GM12864 (cell line): ENCODE measurements at regions not wholly inside any gene's neighbourhood (a gene's known extent, or its start where the extent isn't known, plus 50 kb on each side); places are given as distances from the start of the nearest gene placed in this dataset.

Experiments used
- DNase-seq: peaks from one replicate; pipeline ENCODE4 v3.0.0-alpha.2; 2011; ENCODE audit warnings: low read depth
- H3K4me3 ChIP-seq: 2 replicates; pipeline ENCODE4 v1.5.1; 2011; ENCODE audit warnings: mild to moderate bottlenecking, low read depth, low read length, control low read depth
- TF ChIP-seq, protein P1 (sequence below): IDR thresholded peaks from 2 replicates; pipeline ENCODE4 v1.5.1; 2011; ENCODE audit warnings: low read depth, mild to moderate bottlenecking, moderate library complexity, low read length, control low read depth, inconsistent platforms; ENCODE audit errors: missing control alignments

DNA sequence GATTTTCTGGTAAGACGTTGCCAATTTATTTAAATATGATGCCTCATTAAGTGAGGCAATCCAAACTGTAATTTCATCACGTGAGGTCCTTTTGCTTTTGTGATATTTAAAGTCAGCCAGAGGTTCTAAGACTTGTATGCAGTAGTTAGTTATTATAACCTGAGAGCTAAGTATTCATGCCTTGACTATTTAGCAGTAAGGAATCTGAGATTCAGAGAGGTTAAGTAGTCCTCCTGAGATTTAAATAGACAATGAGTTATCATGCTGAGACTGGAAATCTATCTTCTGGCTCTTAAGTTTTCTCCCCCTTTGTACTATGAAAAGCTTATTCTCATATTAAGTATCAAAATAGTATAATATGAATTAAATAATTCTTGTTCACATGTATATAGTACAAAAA is 158.0 kb downstream of the UTRN start:
- DNase-seq = no peak
- H3K4me3 ChIP-seq = no peak overlapping the region
- TF ChIP-seq, protein P1, sequence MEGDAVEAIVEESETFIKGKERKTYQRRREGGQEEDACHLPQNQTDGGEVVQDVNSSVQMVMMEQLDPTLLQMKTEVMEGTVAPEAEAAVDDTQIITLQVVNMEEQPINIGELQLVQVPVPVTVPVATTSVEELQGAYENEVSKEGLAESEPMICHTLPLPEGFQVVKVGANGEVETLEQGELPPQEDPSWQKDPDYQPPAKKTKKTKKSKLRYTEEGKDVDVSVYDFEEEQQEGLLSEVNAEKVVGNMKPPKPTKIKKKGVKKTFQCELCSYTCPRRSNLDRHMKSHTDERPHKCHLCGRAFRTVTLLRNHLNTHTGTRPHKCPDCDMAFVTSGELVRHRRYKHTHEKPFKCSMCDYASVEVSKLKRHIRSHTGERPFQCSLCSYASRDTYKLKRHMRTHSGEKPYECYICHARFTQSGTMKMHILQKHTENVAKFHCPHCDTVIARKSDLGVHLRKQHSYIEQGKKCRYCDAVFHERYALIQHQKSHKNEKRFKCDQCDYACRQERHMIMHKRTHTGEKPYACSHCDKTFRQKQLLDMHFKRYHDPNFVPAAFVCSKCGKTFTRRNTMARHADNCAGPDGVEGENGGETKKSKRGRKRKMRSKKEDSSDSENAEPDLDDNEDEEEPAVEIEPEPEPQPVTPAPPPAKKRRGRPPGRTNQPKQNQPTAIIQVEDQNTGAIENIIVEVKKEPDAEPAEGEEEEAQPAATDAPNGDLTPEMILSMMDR = no peak

DNA sequence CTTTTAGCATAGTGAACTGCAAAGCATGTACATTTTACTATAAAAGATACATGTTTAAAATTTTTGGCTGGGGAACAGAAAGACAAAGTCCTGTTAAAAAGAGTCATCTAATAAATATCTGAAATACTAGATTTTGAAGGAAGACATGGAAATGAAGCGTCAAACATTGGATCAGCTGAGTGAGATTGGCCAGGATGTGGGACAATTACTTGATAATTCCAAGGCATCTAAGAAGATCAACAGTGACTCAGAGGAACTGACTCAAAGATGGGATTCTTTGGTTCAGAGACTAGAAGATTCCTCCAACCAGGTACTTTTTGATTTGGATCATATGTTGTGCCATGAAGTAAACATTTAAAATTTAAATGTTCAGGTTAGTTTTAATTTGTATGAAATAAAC is 162.3 kb downstream of the UTRN start:
- TF ChIP-seq, protein P1 = no peak
- no peak for DNase-seq
- H3K4me3 ChIP-seq = no peak overlapping the region

DNA sequence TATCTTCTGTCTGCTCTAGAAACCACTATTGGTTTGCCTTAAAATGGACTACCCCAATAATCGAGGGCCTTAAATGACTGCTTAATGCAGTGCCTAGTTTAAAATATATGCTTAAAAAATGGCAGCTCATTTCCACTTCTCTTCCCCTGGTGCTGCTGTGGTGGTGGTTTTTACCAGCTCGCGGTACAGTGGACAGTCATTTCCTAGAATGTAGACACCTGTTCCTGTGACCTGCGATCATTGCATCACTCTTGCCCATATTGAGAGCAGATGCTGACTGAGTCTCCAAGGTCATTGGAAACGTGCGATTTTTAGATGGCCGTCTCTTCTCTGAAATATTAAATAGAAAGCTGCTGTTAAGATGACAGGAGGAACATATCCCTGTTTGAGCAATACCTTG is 164.1 kb downstream of the UTRN start:
- TF ChIP-seq, protein P1 = no peak
- DNase-seq = no peak
- H3K4me3 ChIP-seq = no peak overlapping the region

DNA sequence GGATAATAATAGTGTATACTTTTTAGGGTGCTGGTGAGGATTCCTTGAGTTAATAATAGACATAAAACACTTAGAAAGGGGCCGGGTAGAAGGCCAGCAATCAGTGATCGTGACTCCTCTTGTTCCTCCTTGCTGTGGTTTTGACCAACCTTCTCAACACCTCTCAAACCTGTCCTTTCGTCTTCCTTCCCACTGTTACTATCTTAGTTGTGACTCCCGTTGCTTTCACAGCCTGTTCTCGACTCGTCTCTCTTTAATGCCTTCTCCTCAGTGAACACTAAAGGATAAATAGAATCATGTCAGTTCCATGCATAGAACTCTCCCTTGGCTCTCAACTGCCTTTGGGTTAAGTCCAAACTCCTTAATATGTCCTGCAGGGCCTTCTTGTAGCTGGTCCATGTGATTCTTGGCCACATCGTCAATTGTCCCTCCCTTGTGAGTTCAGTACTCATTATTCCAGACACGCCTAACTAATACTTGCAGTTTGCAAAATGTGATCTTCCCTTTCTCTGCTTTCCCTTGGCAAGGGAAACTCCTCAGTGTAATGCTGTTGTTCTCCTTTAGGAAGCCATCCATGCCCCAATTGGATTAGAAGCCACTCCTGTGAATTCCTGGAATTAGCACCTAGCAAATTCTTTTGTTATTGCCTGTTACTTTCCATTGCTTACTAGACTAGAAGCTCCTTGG is 164.9 kb downstream of the UTRN start:
- no peak for DNase-seq
- H3K4me3 ChIP-seq = no peak overlapping the region
- TF ChIP-seq, protein P1 = no peak

DNA sequence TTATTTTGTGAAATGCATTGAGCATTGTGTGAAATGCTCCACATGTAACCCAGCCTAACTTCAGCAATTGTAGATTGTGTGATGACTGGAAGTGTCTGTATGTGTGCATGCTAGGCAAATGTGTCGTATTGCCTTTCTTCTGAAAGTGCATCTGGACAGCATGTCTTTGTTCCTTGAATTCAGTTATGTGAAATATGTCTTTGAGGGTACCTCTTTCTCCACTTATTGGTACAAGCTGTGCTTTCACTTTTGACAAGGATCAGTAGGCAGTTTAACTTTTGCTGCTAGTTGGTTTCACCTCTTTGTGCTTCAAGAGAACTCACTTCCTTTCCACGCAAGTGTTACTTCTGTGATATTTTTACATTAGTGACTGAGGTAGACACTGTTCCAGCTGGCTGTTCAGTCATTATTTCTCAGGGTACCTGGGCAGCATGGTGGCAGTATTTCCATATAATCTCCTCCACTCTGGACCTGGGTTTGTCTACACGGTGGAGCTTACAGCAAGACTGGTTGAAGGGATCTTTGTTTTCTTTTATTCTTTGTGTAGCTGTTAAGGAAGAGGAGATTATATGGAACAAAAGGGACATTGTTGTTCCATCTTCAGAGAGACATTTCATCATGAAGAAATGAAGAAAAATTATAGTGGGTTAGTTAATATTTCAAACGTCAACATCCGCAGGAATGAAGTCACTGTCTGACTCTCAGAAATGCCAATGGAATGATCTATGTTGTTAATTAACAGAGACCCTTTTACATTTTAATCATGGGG is 175.4 kb downstream of the UTRN start:
- no peak overlapping the region for H3K4me3 ChIP-seq
- TF ChIP-seq, protein P1 = no peak
- DNase-seq = peak; percentile 37

- TF ChIP-seq, protein P1 = no peak
- H3K4me3 ChIP-seq = no peak overlapping the region
- DNase-seq = no peak
These were observed 176.9 kb downstream of the UTRN start for GRCh38 chr6:144462058-144462457.
